ENCODE measurements at regions not wholly inside any gene's neighbourhood (a gene's known extent, or its start where the extent isn't known, plus 50 kb on each side); places are given as distances from the start of the nearest gene placed in this dataset.
"Not testable (repeated sequence)": the region's sequence is repeated elsewhere in the genome, so short reads cannot be mapped to it uniquely, and the experiment has no call there.

GRCh38 chr4:45207241-45207863 lies 481.0 kb upstream of the GNPDA2 start:
- not testable (repeated sequence) for DNase-seq

GRCh38 chr4:45199736-45200135 lies 473.4 kb upstream of the GNPDA2 start:
- no peak for DNase-seq

GRCh38 chr4:45188501-45188900 lies 462.1 kb upstream of the GNPDA2 start:
- DNase-seq, result no peak

- no peak for DNase-seq
These were observed 459.9 kb upstream of the GNPDA2 start for GRCh38 chr4:45186249-45186648.

- no peak for DNase-seq
These were observed 457.5 kb upstream of the GNPDA2 start for GRCh38 chr4:45183905-45184304.

GRCh38 chr4:45172636-45173035 lies 446.3 kb upstream of the GNPDA2 start:
- DNase-seq, result no peak

- no peak for DNase-seq
These were observed 434.6 kb upstream of the GNPDA2 start for GRCh38 chr4:45160951-45161350.

- no peak for DNase-seq
These were observed 428.9 kb upstream of the GNPDA2 start for GRCh38 chr4:45155081-45155777.

GRCh38 chr4:45147866-45148265 lies 421.5 kb upstream of the GNPDA2 start:
- no peak for DNase-seq

GRCh38 chr4:45131020-45131419 lies 404.7 kb upstream of the GNPDA2 start:
- no peak for DNase-seq

- DNase-seq, result no peak
These were observed 396.1 kb upstream of the GNPDA2 start for GRCh38 chr4:45122406-45122805.

- peak in 1 of 2 experiments; percentile 29 for DNase-seq
These were observed 395.1 kb upstream of the GNPDA2 start for GRCh38 chr4:45121426-45121975.

GRCh38 chr4:45120163-45120562 lies 393.8 kb upstream of the GNPDA2 start:
- DNase-seq, result no peak

GRCh38 chr4:45119376-45119775 lies 393.0 kb upstream of the GNPDA2 start:
- DNase-seq, result no peak

- no peak for DNase-seq
These were observed 376.4 kb upstream of the GNPDA2 start for GRCh38 chr4:45102716-45103115.

GRCh38 chr4:45100956-45101818 lies 374.8 kb upstream of the GNPDA2 start:
- peak in 1 of 2 experiments; percentile 10 for DNase-seq

- DNase-seq, result no peak
These were observed 373.1 kb upstream of the GNPDA2 start for GRCh38 chr4:45099471-45099870.

- DNase-seq, result no peak
These were observed 368.3 kb upstream of the GNPDA2 start for GRCh38 chr4:45094684-45095083.

GRCh38 chr4:45082101-45082500 lies 355.7 kb upstream of the GNPDA2 start:
- no peak for DNase-seq

GRCh38 chr4:45079616-45080015 lies 353.3 kb upstream of the GNPDA2 start:
- no peak for DNase-seq

GRCh38 chr4:45078201-45078600 lies 351.8 kb upstream of the GNPDA2 start:
- DNase-seq, result no peak

GRCh38 chr4:45072981-45073380 lies 346.6 kb upstream of the GNPDA2 start:
- no peak for DNase-seq

- no peak for DNase-seq
These were observed 338.4 kb upstream of the GNPDA2 start for GRCh38 chr4:45064741-45065140.

Data from NCI-H524 (cell line).